Fibroblast of the aortic adventitia (primary cell): ENCODE measurements at regions not wholly inside any gene's neighbourhood (a gene's known extent, or its start where the extent isn't known, plus 50 kb on each side); places are given as distances from the start of the nearest gene placed in this dataset. TPM values are rescaled to one million over a fixed set of nuclear protein-coding genes. Genes with fewer than 3 reads are reported as not detected.
"Not testable (repeated sequence)": the region's sequence is repeated elsewhere in the genome, so short reads cannot be mapped to it uniquely, and the experiment has no call there.

Experiments used
- DNase-seq: peaks from one replicate; pipeline ENCODE4 v3.0.0-alpha.2; 2010; ENCODE audit warnings: low read depth
- H3K4me3 ChIP-seq: 2 replicates; pipeline ENCODE4 v1.5.1; 2011; ENCODE audit warnings: low read depth, mild to moderate bottlenecking, control low read depth, low read length, moderate library complexity
- CTCF ChIP-seq: IDR thresholded peaks from 2 replicates; pipeline ENCODE4 v1.5.1; 2011; ENCODE audit warnings: mild to moderate bottlenecking, low read length, control low read depth, inconsistent platforms; ENCODE audit not compliant: insufficient read depth
- small RNA-seq: library from RNA; depleted of rRNA; stranded (forward); fragments of <200 nt; gene quantifications from one replicate; pipeline ENCODE3, GENCODE V24; 2012

- H3K4me3 ChIP-seq, result no peak overlapping the region
- DNase-seq, result no peak
- TF ChIP-seq CTCF, result no peak
These were observed 585.3 kb downstream of the GOLGA6L6 start for GRCh38 chr15:19956124-19956796.

- DNase-seq, result no peak
- no peak overlapping the region for H3K4me3 ChIP-seq
- no peak for TF ChIP-seq CTCF
These were observed 597.2 kb downstream of the GOLGA6L6 start for GRCh38 chr15:19944261-19944888.

GRCh38 chr15:19943515-19943914 is 598.1 kb downstream of the GOLGA6L6 start:
- no peak for TF ChIP-seq CTCF
- DNase-seq, result no peak
- no peak overlapping the region for H3K4me3 ChIP-seq

GRCh38 chr15:19903281-19903680 is 638.3 kb downstream of the GOLGA6L6 start:
- H3K4me3 ChIP-seq, DNase-seq: not testable (repeated sequence)

- not testable (repeated sequence) for H3K4me3 ChIP-seq, DNase-seq
These were observed 639.2 kb downstream of the GOLGA6L6 start for GRCh38 chr15:19902388-19902787.

GRCh38 chr15:19901414-19901813 is 640.2 kb downstream of the GOLGA6L6 start:
- not testable (repeated sequence) for DNase-seq, H3K4me3 ChIP-seq

GRCh38 chr15:19899021-19899824 is 642.4 kb downstream of the GOLGA6L6 start:
- H3K4me3 ChIP-seq, result no peak overlapping the region
- no peak for TF ChIP-seq CTCF
- no peak for DNase-seq

- not testable (repeated sequence) for H3K4me3 ChIP-seq, DNase-seq
These were observed 652.8 kb downstream of the GOLGA6L6 start for GRCh38 chr15:19888811-19889210.

- not testable (repeated sequence) for H3K4me3 ChIP-seq, DNase-seq
These were observed 697.5 kb downstream of the GOLGA6L6 start for GRCh38 chr15:19844061-19844460.

Small RNAs in the stretch of these regions (small RNA-seq; reads per million reads assigned to genes)
- gene AC138701.2 (not detected), gene IGHD1OR15-1A (not detected), gene IGHD2OR15-2A (not detected), gene IGHD3OR15-3A (not detected), gene IGHD4OR15-4A (not detected), gene IGHD5OR15-5A (not detected), gene RN7SL584P (not detected), gene RNU6-978P (not detected)
